ENCODE measurements at regions not wholly inside any gene's neighbourhood (a gene's known extent, or its start where the extent isn't known, plus 50 kb on each side); places are given as distances from the start of the nearest gene placed in this dataset.

- Histone ChIP-seq H3K9me3 (no peaks in the 10 kb centered on the region), H3K4me1 (no peaks in the 10 kb centered on the region), H3K4me3 (no peak overlapping the region), H3K27ac (no peak overlapping the region), H3K27me3 (no peaks in the 10 kb centered on the region), H3K36me3 (no peaks in the 10 kb centered on the region)
- intact Hi-C loops (cut with DNase I) = no loop called here
- no peak for ATAC-seq
- DNase-seq = no peak
- 47% methylated on average over 1 of the region's 1 CpG for WGBS (ENCODE audit: insufficient coverage, low coverage, low lambda C conversion rate, missing lambda C conversion rate)
- no peak for TF ChIP-seq CTCF (IDR thresholded peaks at IDR 0.05)
- TF ChIP-seq POLR2A (IDR thresholded peaks at IDR 0.05) = no peak
Measured at GRCh38 chr4:110682311-110682710, 59.4 kb upstream of the PITX2 start.

DNA sequence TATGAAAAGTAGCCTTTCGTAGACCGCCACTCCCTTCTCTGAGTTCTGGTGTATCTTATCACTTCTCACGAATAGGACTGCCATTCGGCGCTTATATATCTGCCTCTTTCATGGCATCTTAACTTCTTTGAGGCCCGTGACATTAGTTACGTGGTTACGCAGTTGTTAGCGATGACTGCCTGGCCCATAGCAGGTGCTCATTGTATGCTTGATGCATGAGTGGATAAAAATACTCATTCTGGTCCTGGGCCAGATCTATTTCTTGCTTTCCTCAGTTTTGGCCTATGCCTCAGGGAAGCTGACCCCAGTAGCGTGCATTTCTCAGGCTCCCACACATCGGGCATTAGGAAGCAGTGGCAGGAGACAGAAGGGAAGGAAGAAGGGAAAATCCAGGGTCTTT lies 60.7 kb upstream of the PITX2 start:
- no peak for ATAC-seq
- no peaks in the 10 kb centered on the region for H3K27me3 ChIP-seq
- no peaks in the 10 kb centered on the region for H3K36me3 ChIP-seq
- WGBS (ENCODE audit: insufficient coverage, low coverage, low lambda C conversion rate, missing lambda C conversion rate) = 88% methylated on average over 11 of the region's 11 CpGs
- H3K9me3 ChIP-seq = no peaks in the 10 kb centered on the region
- H3K4me1 ChIP-seq = no peaks in the 10 kb centered on the region
- TF ChIP-seq CTCF (IDR thresholded peaks at IDR 0.05) = no peak
- TF ChIP-seq POLR2A (IDR thresholded peaks at IDR 0.05) = no peak
- intact Hi-C loops (cut with DNase I) = no loop called here
- H3K27ac ChIP-seq = no peak overlapping the region
- no peak overlapping the region for H3K4me3 ChIP-seq
- no peak for DNase-seq

DNA sequence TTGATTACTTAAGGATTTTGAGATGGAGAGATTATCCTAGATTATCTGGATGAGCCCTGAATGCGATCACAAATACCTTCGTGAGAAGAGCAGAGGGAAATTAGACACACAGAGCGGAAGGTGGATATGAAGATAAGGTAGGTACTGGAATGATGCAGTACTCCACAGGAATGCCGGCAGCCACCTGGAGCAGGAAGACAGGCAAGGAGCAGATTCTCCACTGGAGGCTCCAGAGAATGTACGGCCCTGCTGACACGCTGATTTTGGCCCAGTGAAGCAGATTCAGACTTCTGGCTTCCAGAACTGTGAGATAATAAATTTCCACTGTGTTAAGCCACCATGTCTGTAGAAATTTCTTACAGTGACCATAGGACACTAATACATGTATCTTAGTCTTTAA lies 79.4 kb upstream of the PITX2 start:
- intact Hi-C loops (cut with DNase I) = no loop called here

DNA sequence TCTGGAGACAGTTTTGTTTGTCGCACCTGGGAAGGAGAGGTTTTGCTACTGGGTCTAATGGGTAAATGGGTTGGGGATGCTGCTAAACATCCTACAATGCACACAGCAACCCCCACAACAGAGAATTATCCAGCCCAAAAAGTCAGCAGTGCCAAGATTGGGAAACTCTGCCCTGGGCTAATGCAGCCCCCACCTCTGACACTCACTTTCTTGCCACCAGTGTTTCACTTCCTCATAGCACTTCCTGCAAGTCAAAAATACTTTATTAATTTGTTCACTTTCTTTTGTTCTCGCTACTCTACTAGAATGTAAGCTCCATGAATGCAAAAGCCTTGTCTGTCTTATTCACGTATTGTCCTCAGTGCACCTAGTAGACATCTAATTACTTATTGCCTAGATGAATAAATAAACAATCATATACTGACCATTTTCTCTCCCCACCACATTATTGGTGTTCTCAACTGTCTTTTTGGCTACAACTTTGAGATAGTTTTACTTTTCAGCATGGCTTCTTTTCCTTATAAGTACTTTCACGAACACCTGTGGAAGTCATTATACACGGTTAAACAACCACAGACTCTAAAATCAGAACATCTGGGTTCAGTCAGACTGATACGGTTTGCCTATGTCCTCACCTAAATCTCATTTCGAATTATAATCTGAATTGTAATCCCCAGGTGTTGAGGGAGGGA lies 82.0 kb upstream of the PITX2 start:
- Histone ChIP-seq H3K27ac (no peak overlapping the region), H3K36me3 (no peaks in the 10 kb centered on the region), H3K9me3 (no peaks in the 10 kb centered on the region), H3K4me1 (no peaks in the 10 kb centered on the region), H3K27me3 (no peaks in the 10 kb centered on the region), H3K4me3 (no peak overlapping the region)
- 54% methylated on average over 7 of the region's 7 CpGs for WGBS (ENCODE audit: insufficient coverage, low coverage, low lambda C conversion rate, missing lambda C conversion rate)
- DNase-seq (no peak), ATAC-seq (peak in 1 of 4 donors; percentile 14)
- TF ChIP-seq CTCF (IDR thresholded peaks at IDR 0.05) (no peak), POLR2A (IDR thresholded peaks at IDR 0.05) (no peak)
- intact Hi-C loops (cut with DNase I) = no loop called here

More for the DNA sequence above, 79.4 kb upstream of the PITX2 start:
- Histone ChIP-seq H3K36me3 (no peaks in the 10 kb centered on the region), H3K9me3 (no peaks in the 10 kb centered on the region), H3K4me3 (no peak overlapping the region), H3K27ac (no peak overlapping the region), H3K27me3 (no peaks in the 10 kb centered on the region), H3K4me1 (no peaks in the 10 kb centered on the region)
- TF ChIP-seq POLR2A (IDR thresholded peaks at IDR 0.05) = no peak
- TF ChIP-seq CTCF (IDR thresholded peaks at IDR 0.05) = no peak
- WGBS (ENCODE audit: insufficient coverage, low coverage, low lambda C conversion rate, missing lambda C conversion rate) = 47% methylated on average over 6 of the region's 6 CpGs
- ATAC-seq (no peak), DNase-seq (no peak)

DNA sequence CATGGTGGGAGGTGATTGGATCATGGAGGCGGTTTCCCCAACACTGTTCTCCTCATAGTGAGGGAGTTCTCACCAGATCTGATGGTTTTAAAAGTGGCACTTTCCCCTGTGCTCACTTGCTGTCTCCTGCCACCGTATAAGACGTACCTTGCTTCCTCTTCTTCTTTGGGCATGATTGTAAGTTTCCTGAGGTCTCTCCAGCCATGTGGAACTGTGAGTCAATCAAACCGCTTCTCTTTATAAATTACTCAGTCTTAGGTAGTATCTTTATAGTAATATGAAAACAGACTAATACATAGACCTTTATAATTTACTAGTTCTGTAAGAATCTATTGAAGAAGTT lies 82.5 kb upstream of the PITX2 start:
- no peak overlapping the region for H3K4me3 ChIP-seq
- DNase-seq (no peak), ATAC-seq (no peak)
- H3K27me3 ChIP-seq = no peaks in the 10 kb centered on the region
- no peak overlapping the region for H3K27ac ChIP-seq
- TF ChIP-seq CTCF (IDR thresholded peaks at IDR 0.05) = no peak
- TF ChIP-seq POLR2A (IDR thresholded peaks at IDR 0.05) = no peak
- no peaks in the 10 kb centered on the region for H3K36me3 ChIP-seq
- intact Hi-C loops (cut with DNase I) = no loop called here
- H3K4me1 ChIP-seq = no peaks in the 10 kb centered on the region
- H3K9me3 ChIP-seq = no peaks in the 10 kb centered on the region
- WGBS (ENCODE audit: insufficient coverage, low coverage, low lambda C conversion rate, missing lambda C conversion rate) = 57% methylated on average over 4 of the region's 4 CpGs

Measured in right lobe of liver (tissue), 6 donors.